MM.1S (cell line): ENCODE measurements at regions not wholly inside any gene's neighbourhood (a gene's known extent, or its start where the extent isn't known, plus 50 kb on each side); places are given as distances from the start of the nearest gene placed in this dataset.

Source experiments
- CTCF ChIP-seq: fragments of 300-600 bp; sonication (generic); IDR thresholded peaks from 2 replicates; pipeline ENCODE4 v1.5.1; 2016; ENCODE audit warnings: antibody characterized with exemption, low read length, mixed read lengths
- EZH2 ChIP-seq: fragments of 300-600 bp; sonication (generic); optimal IDR thresholded peaks from 2 replicates; pipeline ENCODE3; 2017; ENCODE audit warnings: low read depth, mild to moderate bottlenecking, antibody characterized with exemption, low read length, mixed read lengths

- TF ChIP-seq CTCF (no peak), EZH2 (no peak)
These were observed 463.1 kb downstream of the TBL1XR1 start for GRCh38 chr3:176734146-176734545.
